K562 (cell line): ENCODE measurements at regions not wholly inside any gene's neighbourhood (a gene's known extent, or its start where the extent isn't known, plus 50 kb on each side); places are given as distances from the start of the nearest gene placed in this dataset.

Source experiments
- BHLHE40 ChIP-seq: IDR thresholded peaks from 2 replicates; pipeline ENCODE4 v1.6.1; 2011; ENCODE audit warnings: low read length, improper control_type of control experiment
- EGR1 ChIP-seq: fragments of 450-650 bp; conservative IDR thresholded peaks from 2 replicates; pipeline ENCODE4 v1.6.1; 2017; ENCODE audit warnings: mild to moderate bottlenecking
- ETS2 ChIP-seq: IDR thresholded peaks from 2 replicates; pipeline ENCODE4 v1.6.1; 2016; ENCODE audit warnings: borderline replicate concordance, missing genetic modification characterization, mild to moderate bottlenecking, moderate library complexity, missing compliant biosample characterization; ENCODE audit not compliant: poor library complexity, severe bottlenecking
- HDAC1 ChIP-seq, 2 experiments: fragments of 450-650 bp; IDR thresholded peaks; 2 replicates each; pipeline ENCODE4 v1.6.1; 2016 to 2017; ENCODE audit warnings: inconsistent platforms in 1 of 2, mild to moderate bottlenecking in 1 of 2, moderate library complexity in 1 of 2
- JUND ChIP-seq, 2 experiments: IDR thresholded peaks; 2 replicates in 1 of 2; 3 replicates in 1 of 2; pipeline ENCODE4 v1.6.1; 2011; ENCODE audit warnings: borderline replicate concordance in 2 of 2, low read depth in 2 of 2, low read length in 2 of 2, improper control_type of control experiment in 1 of 2, missing biosample characterization in 1 of 2, missing genetic modification characterization in 1 of 2, missing genetic modification reagents in 1 of 2
- KDM1A ChIP-seq, 2 experiments: fragments of 450-650 bp; IDR thresholded peaks; 2 replicates each; pipeline ENCODE4 v1.6.1; 2016; ENCODE audit warnings: mild to moderate bottlenecking in 2 of 2
- KDM5B ChIP-seq: fragments of 200-600 bp; sonication (generic); IDR thresholded peaks from 2 replicates; pipeline ENCODE4 v1.6.1; 2012; ENCODE audit warnings: low read depth, mild to moderate bottlenecking, moderate library complexity, low read length, control low read depth, inconsistent platforms; ENCODE audit not compliant: insufficient replicate concordance
- MCM5 ChIP-seq: fragments of 450-650 bp; IDR thresholded peaks from 2 replicates; pipeline ENCODE4 v1.6.1; 2016; ENCODE audit warnings: low read depth
- NUFIP1 ChIP-seq: fragments of 450-650 bp; IDR thresholded peaks from 2 replicates; pipeline ENCODE4 v1.6.1; 2018; ENCODE audit not compliant: partially characterized antibody
- PTRF ChIP-seq: fragments of 450-650 bp; IDR thresholded peaks from 2 replicates; pipeline ENCODE4 v1.6.1; 2016; ENCODE audit warnings: mild to moderate bottlenecking, missing genetic modification characterization, missing compliant biosample characterization
- RNF2 ChIP-seq: sonication (generic); IDR thresholded peaks from 2 replicates; pipeline ENCODE4 v1.6.1; 2016
- SREBF2 ChIP-seq: sonication (generic); formaldehyde crosslinking; IDR thresholded peaks from 2 replicates; pipeline ENCODE4 v1.4.0; 2020; ENCODE audit warnings: mild to moderate bottlenecking, missing genetic modification reagents
- SUPT5H ChIP-seq: fragments of 450-650 bp; IDR thresholded peaks from 2 replicates; pipeline ENCODE4 v1.6.1; 2016
- TAF7 ChIP-seq: fragments of 450-650 bp; IDR thresholded peaks from 2 replicates; pipeline ENCODE4 v1.6.1; 2016; ENCODE audit warnings: missing genetic modification characterization, missing compliant biosample characterization
- TRIM24 ChIP-seq, 2 experiments: fragments of 450-650 bp; IDR thresholded peaks; 2 replicates each; pipeline ENCODE4 v1.6.1; 2016
- ZBTB8A ChIP-seq: fragments of 450-650 bp; IDR thresholded peaks from 2 replicates; pipeline ENCODE4 v1.6.1; 2018; ENCODE audit warnings: mild to moderate bottlenecking, moderate library complexity; ENCODE audit not compliant: partially characterized antibody
- ZNF253 ChIP-seq: fragments of 250-450 bp; sonication (Bioruptor Pico); conservative IDR thresholded peaks from 2 replicates; pipeline ENCODE4 v1.6.1; 2021; ENCODE audit warnings: mild to moderate bottlenecking
- ZNF785 ChIP-seq: fragments of 250-450 bp; sonication (Bioruptor Pico); IDR thresholded peaks from 2 replicates; pipeline ENCODE4 v1.4.0; 2020; ENCODE audit warnings: mild to moderate bottlenecking
- TF ChIP-seq, protein P1 (sequence below): fragments of 250-450 bp; sonication (Bioruptor Pico); IDR thresholded peaks from 2 replicates; pipeline ENCODE4 v1.9.0; 2021; ENCODE audit warnings: mild to moderate bottlenecking, inconsistent platforms
- TF ChIP-seq, protein P2 (sequence below): fragments of 250-450 bp; sonication (Bioruptor Pico); IDR thresholded peaks from 2 replicates; pipeline ENCODE4 v1.8.0; 2021; ENCODE audit warnings: moderate library complexity, mild to moderate bottlenecking, inconsistent platforms
- TF ChIP-seq, protein P3 (sequence below): fragments of 250-450 bp; sonication (Bioruptor Pico); IDR thresholded peaks from 2 replicates; pipeline ENCODE4 v1.5.0; 2021; ENCODE audit warnings: mild to moderate bottlenecking, moderate library complexity
- TF ChIP-seq, protein P4 (sequence below): fragments of 450-650 bp; formaldehyde crosslinking; IDR thresholded peaks from 2 replicates; pipeline ENCODE4 v1.4.0; 2020; ENCODE audit warnings: mild to moderate bottlenecking, moderate library complexity

DNA sequence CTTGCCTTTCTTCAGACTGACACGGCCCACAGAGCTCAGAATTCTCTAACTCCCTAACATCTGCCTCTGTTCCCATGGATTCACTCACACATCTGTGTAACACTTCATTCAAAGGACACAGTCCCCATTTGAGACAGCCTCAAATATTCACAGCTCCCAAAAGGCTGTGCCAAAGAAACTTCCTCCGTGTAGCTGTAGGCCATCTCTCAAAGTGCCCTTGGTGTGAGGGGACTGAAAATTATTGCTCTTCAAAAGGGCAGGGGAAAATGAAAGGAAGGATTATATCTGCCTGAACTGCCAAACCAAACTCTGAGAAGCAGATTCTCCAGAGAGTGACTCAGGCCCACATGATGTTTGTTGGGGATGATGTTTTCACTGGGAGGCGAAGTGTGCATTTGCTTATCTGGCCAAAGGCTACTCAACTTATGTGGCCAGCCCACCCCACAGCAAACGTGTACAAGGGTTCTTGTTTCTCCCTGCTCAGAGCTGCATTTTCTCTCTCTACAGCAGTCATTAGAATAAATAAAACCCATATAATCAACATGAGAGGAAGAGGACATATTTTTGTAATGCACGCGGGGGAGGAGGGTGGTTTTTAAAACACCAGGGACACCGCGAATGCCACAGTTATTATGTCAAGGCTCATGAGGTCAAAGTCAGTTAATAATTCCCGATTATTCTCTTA is 302.4 kb upstream of the NFE2L3 start (continued):
- TF ChIP-seq, protein P1, sequence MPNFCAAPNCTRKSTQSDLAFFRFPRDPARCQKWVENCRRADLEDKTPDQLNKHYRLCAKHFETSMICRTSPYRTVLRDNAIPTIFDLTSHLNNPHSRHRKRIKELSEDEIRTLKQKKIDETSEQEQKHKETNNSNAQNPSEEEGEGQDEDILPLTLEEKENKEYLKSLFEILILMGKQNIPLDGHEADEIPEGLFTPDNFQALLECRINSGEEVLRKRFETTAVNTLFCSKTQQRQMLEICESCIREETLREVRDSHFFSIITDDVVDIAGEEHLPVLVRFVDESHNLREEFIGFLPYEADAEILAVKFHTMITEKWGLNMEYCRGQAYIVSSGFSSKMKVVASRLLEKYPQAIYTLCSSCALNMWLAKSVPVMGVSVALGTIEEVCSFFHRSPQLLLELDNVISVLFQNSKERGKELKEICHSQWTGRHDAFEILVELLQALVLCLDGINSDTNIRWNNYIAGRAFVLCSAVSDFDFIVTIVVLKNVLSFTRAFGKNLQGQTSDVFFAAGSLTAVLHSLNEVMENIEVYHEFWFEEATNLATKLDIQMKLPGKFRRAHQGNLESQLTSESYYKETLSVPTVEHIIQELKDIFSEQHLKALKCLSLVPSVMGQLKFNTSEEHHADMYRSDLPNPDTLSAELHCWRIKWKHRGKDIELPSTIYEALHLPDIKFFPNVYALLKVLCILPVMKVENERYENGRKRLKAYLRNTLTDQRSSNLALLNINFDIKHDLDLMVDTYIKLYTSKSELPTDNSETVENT, result no peak
- TF ChIP-seq HDAC1 (IDR thresholded peaks at IDR 0.05), result 0 out of 4 replicates have a peak, but pooled peaks of 1 of the 2 experiments have one; percentile 25
- TF ChIP-seq, protein P2, sequence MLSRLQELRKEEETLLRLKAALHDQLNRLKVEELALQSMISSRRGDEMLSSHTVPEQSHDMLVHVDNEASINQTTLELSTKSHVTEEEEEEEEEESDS, result no peak
- no peak for TF ChIP-seq SREBF2 (CRISPR knock-in tag)
- TF ChIP-seq ETS2 (tag), result no peak
- TF ChIP-seq PTRF (tag), result no peak
- TF ChIP-seq ZNF785 (CRISPR knock-in tag), result no peak
- no peak for TF ChIP-seq KDM5B
- TF ChIP-seq MCM5, result no peak
- TF ChIP-seq ZNF253 (CRISPR knock-in tag), result no peak
- no peak for TF ChIP-seq SUPT5H
- TF ChIP-seq KDM1A (IDR thresholded peaks at IDR 0.05), result peak in 1 of 2 experiments; percentile 37; a peak in 1 of 4 replicates
- TF ChIP-seq, protein P3, sequence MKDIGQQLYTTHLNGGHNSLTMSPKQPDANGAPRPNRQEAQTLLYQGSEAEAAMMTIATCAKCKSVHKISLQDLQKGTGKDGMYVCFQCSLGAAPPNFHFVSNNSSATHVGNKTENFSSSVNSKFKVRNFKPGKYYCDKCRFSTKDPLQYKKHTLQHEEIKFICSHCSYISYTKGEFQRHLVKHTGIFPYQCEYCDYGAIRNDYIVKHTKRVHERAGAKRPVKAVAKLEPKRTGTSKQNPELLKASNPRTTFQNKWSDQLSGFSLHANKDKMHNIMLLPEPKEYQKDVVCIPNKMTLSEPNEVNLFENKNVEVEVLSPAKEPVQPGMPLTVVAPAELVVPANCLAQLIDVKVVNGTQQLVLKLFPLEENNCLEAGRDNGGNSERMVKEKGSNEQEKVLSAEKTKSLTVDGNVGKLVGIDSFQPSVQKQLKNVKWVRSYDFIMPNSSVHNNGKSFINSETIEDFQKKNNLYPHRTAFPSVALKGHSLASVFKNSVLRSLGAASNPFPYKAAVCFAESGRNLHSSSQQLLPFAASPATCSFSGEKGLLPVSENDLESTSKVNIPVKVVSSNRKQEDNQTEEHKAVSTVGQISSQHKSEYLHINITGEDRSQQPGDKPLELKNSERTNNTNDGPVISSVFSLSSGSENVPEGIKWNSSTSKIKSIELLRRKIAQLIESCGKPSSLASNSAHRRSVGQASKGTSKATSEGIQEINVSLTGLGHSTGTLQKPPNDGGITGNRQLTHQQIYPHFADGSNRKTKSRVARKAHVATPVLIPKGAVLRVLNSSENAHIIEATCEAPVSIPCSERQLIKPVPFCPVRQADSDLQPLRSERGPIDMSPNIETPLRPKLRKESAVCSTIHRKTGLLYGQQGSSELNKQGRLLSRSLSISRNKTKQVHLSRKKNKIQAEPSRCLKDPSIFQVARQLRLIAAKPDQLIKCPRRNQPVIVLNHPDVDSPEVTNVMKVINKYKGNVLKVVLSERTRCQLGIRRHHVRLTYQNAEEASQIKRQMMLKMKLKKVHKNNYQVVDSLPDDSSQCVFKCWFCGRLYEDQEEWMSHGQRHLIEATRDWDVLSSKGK (CRISPR knock-in tag), result no peak
- TF ChIP-seq, protein P4, sequence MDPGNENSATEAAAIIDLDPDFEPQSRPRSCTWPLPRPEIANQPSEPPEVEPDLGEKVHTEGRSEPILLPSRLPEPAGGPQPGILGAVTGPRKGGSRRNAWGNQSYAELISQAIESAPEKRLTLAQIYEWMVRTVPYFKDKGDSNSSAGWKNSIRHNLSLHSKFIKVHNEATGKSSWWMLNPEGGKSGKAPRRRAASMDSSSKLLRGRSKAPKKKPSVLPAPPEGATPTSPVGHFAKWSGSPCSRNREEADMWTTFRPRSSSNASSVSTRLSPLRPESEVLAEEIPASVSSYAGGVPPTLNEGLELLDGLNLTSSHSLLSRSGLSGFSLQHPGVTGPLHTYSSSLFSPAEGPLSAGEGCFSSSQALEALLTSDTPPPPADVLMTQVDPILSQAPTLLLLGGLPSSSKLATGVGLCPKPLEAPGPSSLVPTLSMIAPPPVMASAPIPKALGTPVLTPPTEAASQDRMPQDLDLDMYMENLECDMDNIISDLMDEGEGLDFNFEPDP, result no peak
- TF ChIP-seq NUFIP1, result no peak
- no peak for TF ChIP-seq TAF7 (tag)
- TF ChIP-seq EGR1, result no peak
- TF ChIP-seq RNF2, result peak; percentile 41; the same call in 1 of the 2 replicates
- no peak for TF ChIP-seq TRIM24 (IDR thresholded peaks at IDR 0.05)
- peak; percentile 74 for TF ChIP-seq BHLHE40
- TF ChIP-seq JUND (IDR thresholded peaks at IDR 0.05; ENCODE audit: borderline replicate concordance, low read depth, low read length), result peak; percentile 96
- peak; percentile 93; the same call in 2 of the 3 replicates for TF ChIP-seq JUND (tag; IDR thresholded peaks at IDR 0.05; ENCODE audit: borderline replicate concordance, low read depth, low read length)
- TF ChIP-seq ZBTB8A, result no peak
